OCI-LY3 (cell line): ENCODE measurements at regions not wholly inside any gene's neighbourhood (a gene's known extent, or its start where the extent isn't known, plus 50 kb on each side); places are given as distances from the start of the nearest gene placed in this dataset.

Source experiments
- EZH2phosphoT487 ChIP-seq: fragments of 200-600 bp; shearing (Covaris generic); IDR thresholded peaks from 2 replicates; pipeline ENCODE4 v1.6.1; 2018; ENCODE audit warnings: antibody characterized with exemption, mixed run types, low read depth
- TF ChIP-seq, protein P1 (sequence below): fragments of 200-600, 300-600 bp; sonication (generic); IDR thresholded peaks from 2 replicates; pipeline ENCODE4 v1.5.1; 2014; ENCODE audit warnings: antibody characterized with exemption, low read length, low read depth

GRCh38 chr14:97366400-97366799, 569.2 kb downstream of the VRK1 start:
- TF ChIP-seq, protein P1, sequence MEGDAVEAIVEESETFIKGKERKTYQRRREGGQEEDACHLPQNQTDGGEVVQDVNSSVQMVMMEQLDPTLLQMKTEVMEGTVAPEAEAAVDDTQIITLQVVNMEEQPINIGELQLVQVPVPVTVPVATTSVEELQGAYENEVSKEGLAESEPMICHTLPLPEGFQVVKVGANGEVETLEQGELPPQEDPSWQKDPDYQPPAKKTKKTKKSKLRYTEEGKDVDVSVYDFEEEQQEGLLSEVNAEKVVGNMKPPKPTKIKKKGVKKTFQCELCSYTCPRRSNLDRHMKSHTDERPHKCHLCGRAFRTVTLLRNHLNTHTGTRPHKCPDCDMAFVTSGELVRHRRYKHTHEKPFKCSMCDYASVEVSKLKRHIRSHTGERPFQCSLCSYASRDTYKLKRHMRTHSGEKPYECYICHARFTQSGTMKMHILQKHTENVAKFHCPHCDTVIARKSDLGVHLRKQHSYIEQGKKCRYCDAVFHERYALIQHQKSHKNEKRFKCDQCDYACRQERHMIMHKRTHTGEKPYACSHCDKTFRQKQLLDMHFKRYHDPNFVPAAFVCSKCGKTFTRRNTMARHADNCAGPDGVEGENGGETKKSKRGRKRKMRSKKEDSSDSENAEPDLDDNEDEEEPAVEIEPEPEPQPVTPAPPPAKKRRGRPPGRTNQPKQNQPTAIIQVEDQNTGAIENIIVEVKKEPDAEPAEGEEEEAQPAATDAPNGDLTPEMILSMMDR, result no peak
- no peak for TF ChIP-seq EZH2phosphoT487
